Spleen (tissue), 11 donors: ENCODE measurements at regions not wholly inside any gene's neighbourhood (a gene's known extent, or its start where the extent isn't known, plus 50 kb on each side); places are given as distances from the start of the nearest gene placed in this dataset.

ENCODE experiments used
- DNase-seq: peaks from one replicate; pipeline ENCODE4 v3.0.0-alpha.2; 2020
- H3K27ac ChIP-seq, 8 donors: fragments of 200-600 bp; sonication (generic) in 7 of 8; 1 replicate in 4 of 8; 2 replicates in 4 of 8; pipeline versions ENCODE4 v1.5.0 to v1.8.0; 2016 to 2021; ENCODE audit warnings: inconsistent platforms in 4 of 8, mild to moderate bottlenecking in 4 of 8, moderate library complexity in 1 of 8
- H3K27me3 ChIP-seq, 7 donors: fragments of 200-600 bp; sonication (generic) in 6 of 7; replicated peaks in 1 of 7; 1 replicate in 4 of 7; 2 replicates in 3 of 7; pipeline versions ENCODE4 v1.5.0 to v1.8.0; 2016 to 2021; ENCODE audit warnings: inconsistent platforms in 3 of 7, mild to moderate bottlenecking in 1 of 7
- H3K36me3 ChIP-seq, 6 donors: fragments of 200-600 bp; sonication (generic) in 5 of 6; 1 replicate in 4 of 6; 2 replicates in 2 of 6; pipeline versions ENCODE4 v1.5.0 to v1.8.0; 2016 to 2021; ENCODE audit warnings: inconsistent platforms in 2 of 6
- H3K4me1 ChIP-seq, 6 donors: fragments of 200-600 bp; sonication (generic) in 5 of 6; 1 replicate in 3 of 6; 2 replicates in 3 of 6; pipeline versions ENCODE4 v1.5.0 to v1.8.0; 2016 to 2021; ENCODE audit warnings: inconsistent platforms in 3 of 6
- H3K4me3 ChIP-seq, 8 donors: fragments of 200-600 bp; sonication (generic) in 7 of 8; 1 replicate in 4 of 8; 2 replicates in 4 of 8; pipeline versions ENCODE4 v1.5.0 to v1.8.0; 2016 to 2021; ENCODE audit warnings: inconsistent platforms in 4 of 8, mild to moderate bottlenecking in 4 of 8, moderate library complexity in 2 of 8
- H3K9me3 ChIP-seq, 8 donors: fragments of 200-600 bp; sonication (generic) in 7 of 8; 1 replicate in 4 of 8; 2 replicates in 4 of 8; pipeline versions ENCODE4 v1.5.0 to v1.8.0; 2016 to 2021; ENCODE audit warnings: inconsistent platforms in 4 of 8
- POLR2A ChIP-seq, 3 donors: fragments of 450-650 bp; IDR thresholded peaks; one replicate each; pipeline ENCODE4 v1.5.1; 2017; ENCODE audit warnings: antibody characterized with exemption in 3 of 3, mild to moderate bottlenecking in 1 of 3
- POLR2AphosphoS5 ChIP-seq, 3 donors: sonication (generic); formaldehyde crosslinking; IDR thresholded peaks; one replicate each; pipeline ENCODE4 v1.5.1; 2017; ENCODE audit warnings: antibody characterized with exemption in 3 of 3
- WGBS, 5 donors: extraction: QIAGEN DNeasy Blood & Tissue Kit in 3 of 5; methylation state at CpG; one replicate each; pipeline versions ENCODE4 v1.1.5 to v1.1.7; 2013 to 2018; 5-methylcytosine and 5-hydroxymethylcytosine counted together
- intact Hi-C: fragments of 100-400 bp; cut with DNase I; formaldehyde crosslinking; loops from one replicate; pipeline ENCODE4 v1.15.0; 2023; ENCODE audit warnings: low total_unique reads
- TF ChIP-seq, protein P1 (sequence below), 11 experiments: fragments of 200-600 bp in 7 of 11; fragments of 450-650 bp in 4 of 11; sonication (generic) in 4 of 11; IDR thresholded peaks in 8 of 11; conservative IDR thresholded peaks in 3 of 11; 1 replicate in 7 of 11; 2 replicates in 4 of 11; pipeline versions ENCODE4 v1.4.0 to v1.8.0; 2016 to 2021; ENCODE audit warnings: antibody characterized with exemption in 11 of 11, inconsistent platforms in 4 of 11, mild to moderate bottlenecking in 1 of 11
- donor health status: healthy with polysubstance abuse.
- donor health status: DM: no; HTN: no; CAD: no; lungs with moderate emphysema.
- donor health status: DM: no; HTN: no; CAD: no.
- donor health status: Bipolar disorder and iron deficiency.
- donor health status: healthy.
- donor health status: DM: no; HTN: no; CAD: no.
- donor health status: DM: yes; HTN: yes; CAD: no.

DNA sequence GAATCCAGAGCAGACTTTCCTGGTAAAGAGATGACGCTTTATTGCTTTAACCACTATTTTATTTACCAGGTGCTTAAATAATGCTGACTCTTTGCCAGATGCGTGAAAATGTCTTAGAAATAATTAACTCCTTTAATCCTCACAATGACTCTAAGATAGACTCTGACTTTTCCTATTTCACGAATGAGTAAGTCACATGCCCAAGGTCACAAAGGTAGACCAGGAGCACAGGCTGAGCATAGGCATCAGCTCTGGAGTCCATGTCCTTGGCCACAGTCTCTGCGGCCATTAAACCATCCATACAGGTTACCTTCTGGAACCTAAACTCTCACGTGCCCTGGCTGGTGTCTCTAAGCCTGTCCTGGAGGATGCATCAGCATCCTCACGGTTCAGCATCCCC, 87.3 kb downstream of the ERCC5 start:
- no peak for DNase-seq
- WGBS, 5 donors: 85 to 91% (median 89%) methylated on average over 6 of the region's 6 CpGs
- Histone ChIP-seq H3K27ac (no peak overlapping the region), H3K27me3 (no peaks in the 10 kb centered on the region), H3K36me3 (no peaks in the 10 kb centered on the region), H3K9me3 (no peaks in the 10 kb centered on the region), H3K4me1 (no peaks in the 10 kb centered on the region), H3K4me3 (no peak overlapping the region)
- intact Hi-C loops: no loop called here
- TF ChIP-seq, protein P1, sequence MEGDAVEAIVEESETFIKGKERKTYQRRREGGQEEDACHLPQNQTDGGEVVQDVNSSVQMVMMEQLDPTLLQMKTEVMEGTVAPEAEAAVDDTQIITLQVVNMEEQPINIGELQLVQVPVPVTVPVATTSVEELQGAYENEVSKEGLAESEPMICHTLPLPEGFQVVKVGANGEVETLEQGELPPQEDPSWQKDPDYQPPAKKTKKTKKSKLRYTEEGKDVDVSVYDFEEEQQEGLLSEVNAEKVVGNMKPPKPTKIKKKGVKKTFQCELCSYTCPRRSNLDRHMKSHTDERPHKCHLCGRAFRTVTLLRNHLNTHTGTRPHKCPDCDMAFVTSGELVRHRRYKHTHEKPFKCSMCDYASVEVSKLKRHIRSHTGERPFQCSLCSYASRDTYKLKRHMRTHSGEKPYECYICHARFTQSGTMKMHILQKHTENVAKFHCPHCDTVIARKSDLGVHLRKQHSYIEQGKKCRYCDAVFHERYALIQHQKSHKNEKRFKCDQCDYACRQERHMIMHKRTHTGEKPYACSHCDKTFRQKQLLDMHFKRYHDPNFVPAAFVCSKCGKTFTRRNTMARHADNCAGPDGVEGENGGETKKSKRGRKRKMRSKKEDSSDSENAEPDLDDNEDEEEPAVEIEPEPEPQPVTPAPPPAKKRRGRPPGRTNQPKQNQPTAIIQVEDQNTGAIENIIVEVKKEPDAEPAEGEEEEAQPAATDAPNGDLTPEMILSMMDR (IDR thresholded peaks at IDR 0.05 in 8 of 11, conservative IDR thresholded peaks at IDR 0.05 in 3 of 11): no peak
- TF ChIP-seq POLR2A (IDR thresholded peaks at IDR 0.05) (no peak), POLR2AphosphoS5 (IDR thresholded peaks at IDR 0.05) (no peak)

DNA sequence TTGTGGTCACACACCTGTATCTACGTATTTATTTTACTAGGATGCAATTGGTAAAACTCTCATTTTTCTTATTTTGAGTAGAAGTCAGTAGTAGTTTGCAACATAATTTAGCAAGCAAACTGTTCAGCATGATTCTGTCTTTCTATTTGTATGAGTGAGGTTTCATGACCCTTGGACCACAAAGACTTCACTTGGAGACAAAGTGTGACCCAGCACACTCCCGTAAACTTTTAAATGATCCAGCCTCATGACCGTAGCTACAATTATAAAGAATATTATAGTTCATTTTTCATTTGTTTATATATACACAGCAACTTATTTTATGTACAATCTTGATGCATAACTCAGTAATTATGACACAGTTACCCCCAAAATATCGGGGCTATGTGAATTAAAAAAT, 86.5 kb downstream of the ERCC5 start:
- WGBS, 5 donors: 71 to 87% (median 87%) methylated on average over 4 of the region's 4 CpGs
- no peak overlapping the region for H3K27ac ChIP-seq
- no peaks in the 10 kb centered on the region for H3K4me1 ChIP-seq
- no peaks in the 10 kb centered on the region for H3K36me3 ChIP-seq
- intact Hi-C loops: no loop called here
- H3K4me3 ChIP-seq: no peak overlapping the region
- H3K27me3 ChIP-seq: no peaks in the 10 kb centered on the region
- DNase-seq: no peak
- H3K9me3 ChIP-seq: no peaks in the 10 kb centered on the region
- TF ChIP-seq POLR2A (IDR thresholded peaks at IDR 0.05) (no peak), POLR2AphosphoS5 (IDR thresholded peaks at IDR 0.05) (no peak)
- TF ChIP-seq, protein P1 (IDR thresholded peaks at IDR 0.05 in 8 of 11, conservative IDR thresholded peaks at IDR 0.05 in 3 of 11): no peak

GRCh38 chr13:102930566-102930965, 84.7 kb downstream of the ERCC5 start:
- DNase-seq: no peak
- TF ChIP-seq POLR2A (IDR thresholded peaks at IDR 0.05) (no peak), POLR2AphosphoS5 (IDR thresholded peaks at IDR 0.05) (no peak)
- TF ChIP-seq, protein P1 (IDR thresholded peaks at IDR 0.05 in 8 of 11, conservative IDR thresholded peaks at IDR 0.05 in 3 of 11): no peak
- Histone ChIP-seq H3K9me3 (peaks cover 0 to 6% (median 0%) of the 10 kb centered on the region in 8 donors), H3K27ac (no peak overlapping the region), H3K36me3 (no peaks in the 10 kb centered on the region), H3K27me3 (no peaks in the 10 kb centered on the region), H3K4me1 (no peaks in the 10 kb centered on the region), H3K4me3 (no peak overlapping the region)
- WGBS, 5 donors: 45 to 62% (median 51%) methylated on average over 3 of the region's 3 CpGs
- intact Hi-C loops: no loop called here

DNA sequence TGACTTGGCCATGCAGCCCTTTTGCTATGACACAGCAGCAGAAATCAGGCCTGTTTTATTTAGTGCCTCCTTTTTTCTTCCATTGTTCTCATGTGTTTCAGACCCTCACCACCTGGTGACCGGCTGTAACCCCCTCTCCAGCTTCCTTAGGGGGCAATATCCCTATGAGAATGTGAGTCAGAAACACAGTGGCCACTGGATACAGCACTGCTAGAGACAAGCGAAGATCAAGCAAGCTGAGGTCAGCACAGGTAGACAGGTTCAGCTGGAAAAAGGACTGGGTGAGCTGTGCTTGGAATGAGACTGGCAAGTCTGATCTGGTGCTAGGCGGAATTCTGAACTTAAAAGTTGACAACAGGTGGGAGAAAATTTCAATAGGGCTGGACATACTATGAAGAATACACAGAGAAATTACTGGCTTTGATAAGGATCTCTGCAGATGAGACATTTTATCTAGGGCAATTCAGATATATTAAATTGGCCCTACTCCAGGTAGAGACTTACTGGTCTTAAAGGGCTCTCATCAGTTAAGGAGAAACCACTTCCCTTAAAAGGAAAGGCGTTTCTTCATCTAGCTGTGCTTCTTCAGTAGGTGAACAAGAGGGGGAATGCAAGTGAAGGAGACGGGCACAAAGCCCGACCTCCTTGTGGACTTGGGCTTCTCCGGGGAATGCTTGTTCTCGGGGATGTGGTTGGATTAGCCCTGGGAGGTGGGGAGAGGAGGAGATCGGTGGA, 83.3 kb downstream of the ERCC5 start:
- Histone ChIP-seq H3K36me3 (no peaks in the 10 kb centered on the region), H3K27ac (no peak overlapping the region), H3K4me1 (no peaks in the 10 kb centered on the region), H3K9me3 (peaks cover 0 to 9% (median 0%) of the 10 kb centered on the region in 8 donors), H3K4me3 (no peak overlapping the region), H3K27me3 (no peaks in the 10 kb centered on the region)
- no peak for DNase-seq
- WGBS, 5 donors: 59 to 75% (median 73%) methylated on average over 9 of the region's 9 CpGs
- intact Hi-C loops: no loop called here
- TF ChIP-seq, protein P1 (IDR thresholded peaks at IDR 0.05 in 8 of 11, conservative IDR thresholded peaks at IDR 0.05 in 3 of 11): no peak
- TF ChIP-seq POLR2A (IDR thresholded peaks at IDR 0.05) (no peak), POLR2AphosphoS5 (IDR thresholded peaks at IDR 0.05) (no peak)
